Right cardiac atrium (tissue), 5 donors: ENCODE measurements at regions not wholly inside any gene's neighbourhood (a gene's known extent, or its start where the extent isn't known, plus 50 kb on each side); places are given as distances from the start of the nearest gene placed in this dataset.

Source experiments
- ATAC-seq, 2 donors: fragments of 200-7000 bp; cut with Tn5 transposase; one replicate each; pipeline versions ENCODE4 v1.8.0 to v1.9.1; 2020; ENCODE audit warnings: moderate library complexity in 2 of 2, mild to moderate bottlenecking in 1 of 2
- DNase-seq, 3 donors: peaks; one replicate each; pipeline ENCODE4 v3.0.0-alpha.2; 2020
- H3K27ac ChIP-seq: one replicate; pipeline ENCODE4 v1.5.1; 2013; ENCODE audit warnings: mild to moderate bottlenecking, low read length, control low read depth, moderate library complexity
- H3K27me3 ChIP-seq: one replicate; pipeline ENCODE4 v1.6.1; 2013; ENCODE audit not compliant: control insufficient read depth, insufficient read depth
- H3K4me1 ChIP-seq: one replicate; pipeline ENCODE4 v1.6.1; 2013; ENCODE audit warnings: low read length; ENCODE audit not compliant: control insufficient read depth, insufficient read depth
- H3K4me3 ChIP-seq: one replicate; pipeline ENCODE4 v1.5.1; 2013; ENCODE audit warnings: low read length, control low read depth
- H3K9me3 ChIP-seq: one replicate; pipeline ENCODE4 v1.6.1; 2013; ENCODE audit warnings: low read length; ENCODE audit not compliant: control insufficient read depth
- WGBS: extraction: QIAGEN DNeasy Blood & Tissue Kit; methylation state at CpG from one replicate; pipeline ENCODE4 v1.1.7; 2013; 5-methylcytosine and 5-hydroxymethylcytosine counted together
- intact Hi-C, 4 donors: fragments of 100-400 bp; cut with DNase I; formaldehyde crosslinking; loops; one replicate each; pipeline versions ENCODE4 v1.11.0 to v1.14.0; 2022 to 2023
- donor health status: healthy with polysubstance abuse.
- donor health status: DM: no; HTN: yes; CAD: no.
- donor health status: DM: no; HTN: no; CAD: no.
- donor health status: DM: no; HTN: yes; CAD: no; lungs with severe emphysema.
- donor health status: DM: yes; HTN: yes; CAD: no.

DNA sequence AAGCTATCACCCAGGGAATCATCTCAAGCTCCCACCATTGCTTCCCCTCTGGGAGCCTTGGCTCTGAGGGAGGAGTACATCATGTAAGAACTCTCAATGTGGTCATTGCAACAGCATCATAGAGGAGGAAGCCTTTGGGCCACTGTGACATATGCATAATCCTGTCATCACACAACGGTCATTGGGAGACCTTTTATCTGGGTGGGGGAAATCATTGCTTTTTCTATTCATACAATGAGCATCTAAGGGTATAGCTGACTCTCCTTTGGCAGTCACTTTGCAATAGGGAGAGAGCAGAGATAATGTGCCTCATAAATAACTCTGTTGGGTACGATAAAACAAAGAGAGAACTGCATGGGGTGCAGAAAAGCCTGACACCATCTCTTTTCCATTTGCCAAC is 155.2 kb upstream of the KCNIP4 start:
- Histone ChIP-seq H3K4me3 (no peak overlapping the region), H3K4me1 (no peaks in the 10 kb centered on the region), H3K27me3 (no peaks in the 10 kb centered on the region), H3K27ac (no peak overlapping the region), H3K9me3 (no peaks in the 10 kb centered on the region)
- ATAC-seq (no peak), DNase-seq (no peak)
- 59% methylated on average over 2 of the region's 2 CpGs for WGBS
- intact Hi-C loops: no loop called here

DNA sequence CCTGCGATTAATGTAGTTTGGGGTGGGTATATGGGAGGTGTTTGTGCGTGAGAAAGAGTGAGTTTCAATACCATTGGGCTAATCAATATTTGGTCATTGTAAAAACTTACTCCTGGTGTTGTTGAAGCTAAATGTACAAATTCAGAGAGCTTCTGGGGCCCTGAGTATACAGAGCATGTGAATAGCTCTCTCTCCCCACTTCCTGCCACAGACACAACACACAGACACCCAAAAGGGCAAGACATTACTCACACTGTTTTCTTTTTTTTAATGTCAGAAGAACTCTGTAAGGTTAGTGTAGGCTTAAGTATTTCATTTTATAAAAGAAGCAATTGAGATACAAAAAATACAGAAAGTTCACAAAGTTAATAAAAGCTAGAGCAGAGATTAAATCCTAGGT is 151.3 kb upstream of the KCNIP4 start:
- H3K4me1 ChIP-seq: no peaks in the 10 kb centered on the region
- H3K4me3 ChIP-seq: no peak overlapping the region
- WGBS: 83% methylated on average over 2 of the region's 2 CpGs
- intact Hi-C loops: no loop called here
- no peaks in the 10 kb centered on the region for H3K9me3 ChIP-seq
- H3K27me3 ChIP-seq: no peaks in the 10 kb centered on the region
- H3K27ac ChIP-seq: no peak overlapping the region
- DNase-seq: no peak
- ATAC-seq: no peak

DNA sequence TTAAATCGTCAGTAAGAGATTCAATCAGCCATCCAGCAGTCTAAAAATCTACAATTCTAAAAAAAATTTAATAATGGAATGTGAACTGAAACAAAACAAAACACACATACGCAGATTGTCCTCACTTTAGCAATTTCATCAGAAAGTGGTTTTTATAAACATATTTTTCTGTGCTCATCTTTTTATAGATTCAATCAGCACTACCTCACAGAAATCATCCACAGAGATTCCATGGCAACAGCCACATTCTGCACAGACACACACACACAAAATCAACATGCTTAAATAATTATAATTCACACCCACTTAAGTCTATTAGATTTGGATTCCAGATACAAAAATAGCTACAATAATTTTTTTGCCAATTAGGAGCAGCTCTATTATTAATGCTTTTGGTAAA is 149.0 kb upstream of the KCNIP4 start:
- no peak overlapping the region for H3K27ac ChIP-seq
- H3K4me1 ChIP-seq: no peaks in the 10 kb centered on the region
- DNase-seq (no peak), ATAC-seq (no peak)
- WGBS: 66% methylated on average over 2 of the region's 2 CpGs
- H3K9me3 ChIP-seq: no peaks in the 10 kb centered on the region
- no peaks in the 10 kb centered on the region for H3K27me3 ChIP-seq
- intact Hi-C loops: no loop called here
- no peak overlapping the region for H3K4me3 ChIP-seq

DNA sequence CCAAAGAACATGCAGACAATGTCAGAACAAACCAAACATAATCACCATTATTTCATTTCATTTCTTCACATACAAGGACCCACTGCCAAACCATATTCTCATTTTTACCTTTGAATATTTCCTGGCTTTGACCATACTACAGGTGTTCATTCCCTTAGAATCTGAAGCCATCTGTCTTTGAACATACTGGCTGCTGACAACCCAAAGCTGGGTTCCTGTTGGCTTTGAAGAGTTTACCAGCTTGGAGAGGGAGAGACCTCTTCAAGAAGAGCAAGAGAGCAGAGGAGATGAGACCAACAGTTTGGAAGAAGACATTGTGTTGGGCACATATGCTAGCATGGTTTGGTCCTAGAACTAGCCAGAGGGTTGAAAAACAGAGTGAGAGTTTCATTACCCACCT is 145.6 kb upstream of the KCNIP4 start:
- Histone ChIP-seq H3K9me3 (no peaks in the 10 kb centered on the region), H3K27ac (no peak overlapping the region), H3K27me3 (no peaks in the 10 kb centered on the region), H3K4me3 (no peak overlapping the region), H3K4me1 (no peaks in the 10 kb centered on the region)
- ATAC-seq (no peak), DNase-seq (no peak)
- intact Hi-C loops: no loop called here

DNA sequence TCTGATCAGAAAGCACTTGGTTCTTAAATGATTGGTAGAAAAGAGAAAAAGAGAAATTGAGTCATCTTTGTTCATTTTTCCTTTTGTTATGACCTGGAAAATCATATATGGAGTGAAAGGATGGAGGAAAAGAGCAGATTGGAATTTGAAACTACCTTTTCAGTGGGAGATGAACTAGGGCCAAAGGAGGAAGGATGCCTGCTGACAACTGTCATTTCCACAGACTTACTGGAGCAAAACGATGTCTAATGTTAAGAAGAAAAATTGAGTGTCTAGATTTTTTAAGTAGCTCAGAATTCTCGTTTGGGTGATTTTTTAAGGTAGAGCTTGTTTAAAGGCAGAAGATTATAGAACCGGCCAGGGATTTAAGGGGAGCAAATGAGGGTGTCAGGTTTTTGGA is 144.6 kb upstream of the KCNIP4 start:
- Histone ChIP-seq H3K27me3 (no peaks in the 10 kb centered on the region), H3K27ac (no peak overlapping the region), H3K4me3 (no peak overlapping the region), H3K4me1 (no peaks in the 10 kb centered on the region), H3K9me3 (no peaks in the 10 kb centered on the region)
- no peak for ATAC-seq
- WGBS: 63% methylated on average over 3 of the region's 3 CpGs
- no peak for DNase-seq
- intact Hi-C loops: no loop called here

DNA sequence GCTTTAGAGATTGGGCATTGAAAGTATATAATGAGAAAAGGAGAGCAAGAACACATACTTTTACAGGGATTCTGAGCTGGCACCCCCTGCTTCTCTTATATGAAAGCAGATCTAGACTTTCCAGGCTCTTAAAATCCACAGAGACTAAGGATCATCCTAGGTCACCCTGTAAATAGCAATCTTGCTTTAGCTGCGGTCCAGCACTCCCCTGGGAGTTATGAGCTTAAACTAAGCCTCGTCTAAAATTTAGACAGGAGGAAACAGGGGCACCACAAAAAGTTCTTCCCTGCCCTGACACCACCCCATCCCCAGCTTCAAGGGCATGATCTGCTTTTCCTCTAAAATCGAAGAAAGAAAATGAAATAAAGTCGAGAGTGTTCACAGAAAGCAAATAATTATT is 143.3 kb upstream of the KCNIP4 start:
- ATAC-seq (no peak), DNase-seq (no peak)
- no peak overlapping the region for H3K4me3 ChIP-seq
- H3K27me3 ChIP-seq: no peaks in the 10 kb centered on the region
- no peak overlapping the region for H3K27ac ChIP-seq
- H3K4me1 ChIP-seq: no peaks in the 10 kb centered on the region
- no peaks in the 10 kb centered on the region for H3K9me3 ChIP-seq
- intact Hi-C loops: no loop called here
- 57% methylated on average over 4 of the region's 4 CpGs for WGBS

DNA sequence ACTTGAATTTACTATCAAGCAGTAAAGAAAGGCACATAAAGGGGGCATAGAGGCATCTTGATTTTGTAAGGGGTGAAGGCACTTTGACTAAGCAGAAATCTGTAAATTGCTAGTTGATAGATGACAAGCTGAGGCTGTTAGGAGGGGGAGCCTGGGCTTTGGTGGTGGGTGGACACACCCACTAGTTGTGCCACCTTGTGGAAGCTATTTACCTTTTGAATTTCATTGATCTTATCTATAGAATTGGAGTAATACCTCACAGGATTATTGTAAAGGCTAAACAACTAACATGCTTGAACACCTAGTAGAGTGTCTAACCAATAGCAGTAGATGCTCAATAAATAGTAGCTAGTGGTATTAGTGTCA is 142.8 kb upstream of the KCNIP4 start:
- DNase-seq (no peak), ATAC-seq (no peak)
- Histone ChIP-seq H3K27me3 (no peaks in the 10 kb centered on the region), H3K4me3 (no peak overlapping the region), H3K27ac (no peak overlapping the region), H3K9me3 (no peaks in the 10 kb centered on the region), H3K4me1 (no peaks in the 10 kb centered on the region)
- intact Hi-C loops: no loop called here

DNA sequence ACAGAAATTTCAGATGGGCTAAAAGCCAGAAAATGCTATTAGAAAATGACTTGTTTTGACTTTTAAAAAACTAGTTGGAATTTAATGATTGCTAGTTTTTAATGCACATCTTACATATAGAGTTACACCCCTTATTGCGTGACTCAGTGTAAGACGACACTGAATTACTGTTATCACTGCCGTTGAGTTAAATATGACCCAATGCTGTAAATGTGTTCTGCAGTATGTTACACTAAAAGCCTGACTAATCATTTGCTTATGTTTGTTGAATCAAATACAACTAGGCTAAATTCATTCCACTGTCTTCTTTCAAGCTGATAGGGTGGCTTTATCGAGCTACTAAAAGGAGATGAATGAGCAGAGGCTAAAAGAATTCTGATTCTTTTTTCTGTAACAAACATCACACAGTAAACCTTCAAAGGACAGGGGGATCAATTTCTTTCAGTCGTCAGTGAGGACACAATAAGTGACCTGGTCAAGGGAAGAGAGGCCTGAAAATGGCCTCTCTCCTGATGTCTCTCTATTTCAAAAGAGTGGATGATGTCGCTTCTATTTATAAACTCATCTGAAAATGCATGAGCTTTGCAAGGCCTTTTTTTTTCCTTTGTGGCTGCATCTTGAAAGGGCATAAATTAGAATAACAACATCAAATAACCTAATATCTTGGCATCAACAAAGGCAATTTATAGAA is 142.2 kb upstream of the KCNIP4 start:
- intact Hi-C loops: no loop called here
- 57% methylated on average over 6 of the region's 6 CpGs for WGBS
- Histone ChIP-seq H3K4me1 (no peaks in the 10 kb centered on the region), H3K9me3 (no peaks in the 10 kb centered on the region), H3K4me3 (no peak overlapping the region), H3K27ac (no peak overlapping the region), H3K27me3 (no peaks in the 10 kb centered on the region)
- DNase-seq: no peak
- ATAC-seq: no peak

DNA sequence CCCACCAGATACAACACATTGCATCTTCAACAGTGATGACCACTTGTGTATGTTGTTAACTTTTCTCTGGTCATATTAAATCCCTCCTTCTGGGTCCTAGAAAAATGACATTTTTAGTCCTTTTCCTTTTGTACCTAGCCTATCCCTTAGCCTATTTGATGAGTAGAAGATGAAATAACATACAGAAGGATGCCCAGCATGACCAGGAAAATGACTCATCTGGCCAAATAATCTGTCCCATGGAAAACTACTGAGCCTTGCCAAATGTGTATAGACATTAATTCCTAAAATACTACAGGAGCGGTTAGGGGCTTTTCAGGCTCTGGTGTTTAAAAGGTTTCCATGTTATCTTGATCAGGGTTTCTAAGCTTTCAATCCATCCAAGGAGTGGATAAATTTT is 129.0 kb upstream of the KCNIP4 start:
- ATAC-seq (no peak), DNase-seq (no peak)
- Histone ChIP-seq H3K27me3 (no peaks in the 10 kb centered on the region), H3K4me3 (no peak overlapping the region), H3K9me3 (no peaks in the 10 kb centered on the region), H3K27ac (no peak overlapping the region), H3K4me1 (no peaks in the 10 kb centered on the region)
- 87% methylated on average over 1 of the region's 1 CpG for WGBS
- intact Hi-C loops: no loop called here

DNA sequence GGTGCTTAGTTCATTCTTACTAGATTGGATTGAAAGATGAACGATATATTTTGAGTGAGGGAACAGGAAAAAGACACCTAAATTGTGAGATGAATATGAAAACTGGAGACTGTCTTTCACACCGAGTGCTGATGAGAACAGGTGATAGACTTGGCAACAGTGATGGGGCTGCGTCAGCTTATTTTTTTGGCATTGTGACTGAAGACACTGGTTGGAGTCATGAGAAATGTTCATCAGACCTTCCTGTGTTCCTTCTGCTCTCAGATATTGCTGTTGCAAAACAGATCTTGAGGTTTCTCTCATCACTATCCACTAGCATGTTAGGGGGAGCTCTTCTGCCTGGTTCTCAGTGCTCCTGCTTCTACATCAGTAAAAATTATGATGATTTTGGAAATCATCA is 124.2 kb upstream of the KCNIP4 start:
- H3K27me3 ChIP-seq: no peaks in the 10 kb centered on the region
- H3K4me1 ChIP-seq: no peaks in the 10 kb centered on the region
- DNase-seq (no peak), ATAC-seq (no peak)
- WGBS: 60% methylated on average over 3 of the region's 3 CpGs
- H3K4me3 ChIP-seq: no peak overlapping the region
- intact Hi-C loops: no loop called here
- H3K27ac ChIP-seq: no peak overlapping the region
- no peaks in the 10 kb centered on the region for H3K9me3 ChIP-seq

DNA sequence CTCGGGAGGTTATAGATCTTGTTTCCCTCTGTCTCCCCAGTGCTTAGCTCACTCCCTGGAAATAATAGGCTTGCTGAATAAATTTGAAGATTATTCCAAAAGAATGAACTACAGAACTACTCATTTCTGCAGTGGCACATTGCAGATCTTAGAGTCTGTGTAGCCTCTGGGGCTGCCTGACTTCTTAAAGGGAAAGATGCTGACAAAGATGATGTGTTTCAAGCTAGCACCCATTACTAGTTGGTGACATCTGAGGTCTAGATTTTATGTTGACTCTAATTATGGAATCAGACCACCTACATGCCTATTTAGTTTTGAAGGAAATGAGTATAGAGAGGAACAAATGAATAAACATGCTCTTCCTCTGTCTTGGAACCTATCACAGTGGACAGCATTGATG is 123.7 kb upstream of the KCNIP4 start:
- H3K4me3 ChIP-seq: no peak overlapping the region
- no peaks in the 10 kb centered on the region for H3K9me3 ChIP-seq
- no peak overlapping the region for H3K27ac ChIP-seq
- DNase-seq (no peak), ATAC-seq (no peak)
- no peaks in the 10 kb centered on the region for H3K4me1 ChIP-seq
- WGBS: 52% methylated on average over 1 of the region's 1 CpG
- no peaks in the 10 kb centered on the region for H3K27me3 ChIP-seq
- intact Hi-C loops: no loop called here

DNA sequence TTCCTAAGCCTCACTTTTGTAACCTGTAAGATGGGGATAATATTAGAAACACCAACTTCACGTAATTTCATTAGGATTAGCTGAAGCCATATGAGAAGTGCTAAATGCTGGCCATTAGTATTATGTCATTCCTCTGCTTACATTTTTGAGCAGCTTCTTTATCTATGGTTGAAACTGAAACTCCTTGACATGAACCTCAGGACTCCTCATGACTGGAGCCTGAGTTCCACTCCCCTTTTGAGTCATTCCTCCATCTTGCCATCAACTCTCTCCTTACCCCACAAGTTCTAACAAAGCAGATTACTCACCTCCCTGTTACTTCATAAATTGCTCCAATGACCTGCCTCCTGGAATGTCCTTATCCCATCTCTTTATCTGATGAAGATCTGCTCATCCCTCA is 123.2 kb upstream of the KCNIP4 start:
- no peak overlapping the region for H3K4me3 ChIP-seq
- H3K9me3 ChIP-seq: no peaks in the 10 kb centered on the region
- no peak overlapping the region for H3K27ac ChIP-seq
- 70% methylated on average over 1 of the region's 1 CpG for WGBS
- no peaks in the 10 kb centered on the region for H3K4me1 ChIP-seq
- ATAC-seq (no peak), DNase-seq (no peak)
- no peaks in the 10 kb centered on the region for H3K27me3 ChIP-seq
- intact Hi-C loops: no loop called here
